Activated CD8-positive, alpha-beta memory T cell treated with anti-CD3 and anti-CD28 coated beads for 48 hours (primary cell): ENCODE measurements at regions not wholly inside any gene's neighbourhood (a gene's known extent, or its start where the extent isn't known, plus 50 kb on each side); places are given as distances from the start of the nearest gene placed in this dataset.

ENCODE experiments used
- DNase-seq, 3 experiments: peaks; one replicate each; pipeline ENCODE4 v3.0.0-alpha.2; 2020; ENCODE audit warnings: low read depth in 2 of 3, low spot score in 2 of 3

DNA sequence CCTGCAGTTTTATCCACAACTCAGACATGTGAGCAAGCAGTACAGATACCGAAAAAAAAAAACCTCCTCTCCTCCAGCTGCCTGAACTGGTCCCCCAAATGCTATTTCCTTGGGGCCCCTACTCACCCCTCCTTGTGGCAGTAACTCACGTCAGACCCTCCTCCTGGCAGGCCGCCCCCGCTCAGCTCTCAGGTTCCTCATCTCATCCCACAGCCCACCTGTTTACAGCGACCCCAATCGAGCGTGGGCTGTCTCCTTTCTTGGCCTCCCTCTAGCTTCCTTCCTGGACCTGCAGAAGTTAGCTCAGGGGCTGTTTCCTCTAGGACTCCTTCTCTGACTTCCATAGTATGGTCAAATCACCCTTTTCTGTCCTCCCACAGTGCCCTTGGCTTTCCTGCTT lies 455.3 kb downstream of the BCL11B start:
- no peak for DNase-seq

DNA sequence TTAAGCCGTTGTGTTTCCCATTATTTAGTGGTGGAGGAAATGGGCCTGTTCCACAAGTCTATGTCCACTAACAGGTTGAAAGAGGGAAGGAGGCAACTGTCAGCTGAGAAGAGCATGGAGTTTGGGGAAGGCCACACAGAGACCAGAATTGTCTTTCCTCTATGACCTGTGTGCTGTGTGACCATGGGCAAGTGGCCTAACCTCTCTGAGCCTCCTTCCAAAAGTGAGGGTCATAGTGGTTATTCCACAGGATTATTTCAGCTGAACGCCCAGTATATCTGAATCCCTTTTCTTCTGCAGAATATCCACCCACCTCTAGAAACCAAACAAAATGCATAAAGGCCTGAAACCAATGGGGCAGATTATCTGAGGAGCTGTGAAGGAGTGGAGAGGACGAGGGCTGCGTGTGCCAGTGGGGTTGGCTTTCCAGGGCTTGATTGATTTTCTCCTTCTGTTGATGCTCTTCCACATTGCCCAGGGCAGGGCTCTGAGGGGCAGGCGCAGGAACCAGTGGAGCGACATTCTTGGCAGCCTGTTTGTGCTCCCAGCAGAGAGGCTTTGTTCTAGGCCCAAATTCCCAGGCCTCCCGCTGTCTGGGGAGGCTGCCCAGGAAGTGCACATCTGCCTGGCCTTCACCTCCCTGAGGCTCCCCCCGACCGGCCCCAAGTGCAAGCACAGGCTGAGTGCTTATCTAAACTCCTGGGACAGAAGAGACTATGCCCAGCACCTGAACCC lies 452.7 kb downstream of the BCL11B start:
- DNase-seq: no peak

GRCh38 chr14:98819867-98820206 lies 452.2 kb downstream of the BCL11B start:
- DNase-seq: no peak

GRCh38 chr14:98822917-98823316 lies 449.1 kb downstream of the BCL11B start:
- no peak for DNase-seq

GRCh38 chr14:98826618-98827017 lies 445.4 kb downstream of the BCL11B start:
- DNase-seq: no peak

DNA sequence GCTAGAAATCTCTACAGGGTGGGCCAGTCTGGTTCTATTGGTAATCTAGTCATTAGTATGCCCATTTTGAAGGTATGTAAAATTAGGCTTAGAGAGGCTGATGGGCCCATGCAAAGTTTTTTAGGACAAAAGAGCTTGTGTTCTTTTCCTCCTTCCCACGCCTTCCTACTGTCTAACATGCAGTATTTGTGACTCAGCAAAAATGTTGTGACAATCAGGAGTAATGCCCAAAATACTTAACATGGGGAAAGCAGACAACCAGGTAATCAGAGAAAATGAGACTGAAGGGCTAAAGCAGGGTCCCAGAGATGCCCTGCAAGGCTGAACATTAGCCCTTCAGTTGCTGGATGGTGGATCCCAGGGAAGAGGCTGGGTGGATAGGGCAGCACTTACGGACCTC lies 437.9 kb downstream of the BCL11B start:
- DNase-seq: no peak

DNA sequence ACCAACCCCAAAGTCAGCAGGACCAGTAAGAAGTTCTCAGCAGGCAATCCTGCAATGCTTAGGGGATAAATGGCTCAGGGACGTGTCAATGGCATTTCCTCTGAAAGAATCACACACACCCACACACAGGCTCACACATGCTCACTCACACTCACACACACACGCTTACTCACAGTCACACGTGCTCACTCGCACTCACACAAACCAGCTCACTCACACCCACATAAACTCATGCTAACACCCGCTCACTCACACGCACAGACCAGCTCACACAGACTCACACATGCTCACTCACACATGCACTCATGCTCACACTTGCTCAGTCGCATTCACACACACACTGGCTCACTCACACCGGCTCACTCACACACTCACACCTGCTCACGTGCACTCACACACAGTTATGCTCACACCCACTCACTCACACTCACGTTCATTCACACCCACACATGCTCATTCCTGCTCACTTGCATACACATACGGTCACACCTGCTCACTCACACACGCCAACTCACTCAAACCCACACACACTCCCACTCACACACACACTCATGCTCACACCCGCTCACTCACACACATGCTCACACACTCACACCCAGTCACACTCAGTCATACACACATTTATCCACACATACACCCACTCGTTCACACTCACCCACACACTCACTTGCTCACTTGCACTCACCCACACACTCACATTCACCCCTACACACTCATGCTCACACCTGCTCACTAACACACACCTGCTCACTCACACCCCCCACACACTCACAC lies 436.8 kb downstream of the BCL11B start:
- no peak for DNase-seq

DNA sequence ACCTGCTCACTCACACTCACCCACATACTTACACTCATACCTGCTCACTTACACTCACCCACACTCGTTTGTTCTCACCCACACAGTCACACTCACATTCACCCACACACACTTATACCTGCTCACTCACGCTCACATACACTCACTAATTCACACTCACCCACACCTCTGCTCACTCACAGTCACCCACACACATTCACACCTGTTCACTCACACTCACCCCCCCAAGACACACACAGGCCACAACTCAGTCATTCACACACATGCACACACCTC lies 436.2 kb downstream of the BCL11B start:
- no peak for DNase-seq

- DNase-seq: no peak
Measured at GRCh38 chr14:98840091-98840490, 431.9 kb downstream of the BCL11B start.

- DNase-seq: no peak
Measured at GRCh38 chr14:98840511-98840910, 431.5 kb downstream of the BCL11B start.

GRCh38 chr14:98844456-98844855 lies 427.5 kb downstream of the BCL11B start:
- no peak for DNase-seq

GRCh38 chr14:98847521-98848468 lies 424.2 kb downstream of the BCL11B start:
- no peak for DNase-seq

DNA sequence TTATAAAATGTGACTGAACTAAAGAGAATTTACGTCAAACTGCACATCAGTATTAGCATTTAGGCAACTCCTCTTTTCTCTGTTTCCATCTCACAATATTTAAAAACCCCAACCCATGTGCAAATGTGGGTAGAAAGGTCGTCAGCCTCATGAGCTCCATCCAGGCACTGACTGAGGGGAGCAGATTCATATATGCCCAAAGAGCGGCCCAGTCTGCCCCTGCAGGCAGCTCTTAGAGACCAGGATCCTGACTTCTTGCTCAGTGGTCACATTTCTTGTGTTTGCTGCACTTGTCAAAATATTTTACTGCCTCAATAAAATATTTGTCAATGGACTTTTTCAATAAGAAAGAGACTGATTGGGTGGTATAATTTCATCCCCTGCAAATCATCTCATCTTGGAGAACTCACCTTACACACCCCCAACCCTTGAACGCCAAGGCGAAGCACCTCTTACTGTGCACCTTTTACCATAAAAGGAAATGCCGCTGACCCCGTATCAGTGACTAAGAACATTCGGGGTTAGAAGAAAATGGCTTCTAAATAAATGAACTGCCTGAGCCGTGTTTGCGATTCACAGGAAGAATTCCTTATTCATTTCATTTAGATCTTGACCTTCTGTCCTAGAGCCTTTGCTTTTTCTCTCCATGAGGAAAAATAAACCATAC lies 418.8 kb downstream of the BCL11B start:
- DNase-seq: no peak

DNA sequence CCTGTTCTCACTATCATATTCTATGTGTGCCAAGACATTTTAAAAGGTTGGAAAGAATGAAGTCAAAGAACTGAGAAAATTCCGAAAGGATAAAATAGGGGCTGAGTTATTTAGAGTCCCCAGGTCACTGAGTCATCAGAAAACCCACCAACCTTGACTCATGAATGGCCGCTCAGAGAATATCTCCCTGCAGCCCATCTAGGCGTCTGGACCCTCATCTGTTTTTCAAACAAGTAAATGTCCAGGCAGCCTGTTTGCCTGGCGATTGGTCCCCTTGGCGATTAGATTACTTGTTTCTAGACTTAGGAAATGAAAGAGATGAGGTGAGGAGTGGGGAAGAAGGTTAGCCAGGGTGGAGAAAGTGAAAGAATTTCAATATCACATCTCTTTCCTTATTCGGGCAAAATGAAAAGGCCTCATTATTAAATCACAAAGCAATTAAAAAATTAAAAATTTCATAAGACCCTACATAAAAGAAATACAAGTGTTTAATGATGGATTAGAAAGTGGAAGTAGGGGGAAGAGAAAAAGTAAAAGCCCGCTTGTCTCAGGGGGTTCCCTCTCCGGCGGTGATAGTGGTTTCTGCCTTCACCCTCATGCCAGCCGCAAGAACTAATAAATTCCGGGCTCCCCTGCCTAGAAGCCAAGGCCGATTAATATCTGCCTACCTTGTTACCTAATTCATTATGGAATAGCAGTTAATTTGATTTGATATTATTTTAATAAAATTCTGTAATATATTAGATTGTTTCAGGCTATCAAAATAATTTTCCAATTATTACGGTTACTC lies 415.9 kb downstream of the BCL11B start:
- DNase-seq: no peak

DNA sequence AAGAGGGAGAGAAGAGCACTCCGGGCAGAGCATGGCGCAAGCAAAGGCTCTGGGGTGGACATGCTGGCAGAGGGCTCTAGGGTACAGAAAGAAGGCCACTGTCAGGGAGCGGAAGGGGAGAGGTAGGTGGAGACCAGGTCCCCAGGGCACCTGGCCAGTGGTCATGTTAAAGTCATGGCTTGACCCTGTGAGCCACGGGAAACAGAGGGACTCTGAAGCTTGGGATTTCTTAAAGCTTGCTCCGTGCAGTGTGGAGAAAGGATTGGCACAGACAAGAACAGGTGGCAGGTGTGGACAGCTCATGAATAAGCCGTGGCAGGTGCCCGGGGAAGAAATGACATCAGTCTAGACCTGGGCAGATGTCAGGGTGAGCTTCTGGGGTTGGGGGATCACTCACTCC lies 413.8 kb downstream of the BCL11B start:
- DNase-seq: no peak

DNA sequence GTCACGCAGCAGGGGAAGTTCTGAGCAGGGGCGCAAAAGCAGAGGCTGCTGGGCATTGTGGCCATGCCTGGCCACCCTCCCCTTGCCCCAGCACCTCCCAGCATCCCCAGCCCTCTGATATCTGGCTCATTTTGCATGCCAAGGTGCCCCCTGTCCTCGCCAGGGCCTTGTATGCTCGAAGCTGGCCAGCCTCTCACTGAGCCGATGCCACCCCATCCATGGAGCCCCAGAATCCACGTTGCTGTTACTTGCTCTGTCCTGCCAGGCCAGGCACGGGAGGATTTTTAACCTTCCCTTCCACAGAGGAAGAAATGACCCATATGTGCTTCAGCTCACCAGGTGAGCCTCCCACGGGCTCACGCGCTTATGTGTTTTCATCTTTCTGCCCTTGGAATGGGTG lies 413.4 kb downstream of the BCL11B start:
- DNase-seq: no peak

DNA sequence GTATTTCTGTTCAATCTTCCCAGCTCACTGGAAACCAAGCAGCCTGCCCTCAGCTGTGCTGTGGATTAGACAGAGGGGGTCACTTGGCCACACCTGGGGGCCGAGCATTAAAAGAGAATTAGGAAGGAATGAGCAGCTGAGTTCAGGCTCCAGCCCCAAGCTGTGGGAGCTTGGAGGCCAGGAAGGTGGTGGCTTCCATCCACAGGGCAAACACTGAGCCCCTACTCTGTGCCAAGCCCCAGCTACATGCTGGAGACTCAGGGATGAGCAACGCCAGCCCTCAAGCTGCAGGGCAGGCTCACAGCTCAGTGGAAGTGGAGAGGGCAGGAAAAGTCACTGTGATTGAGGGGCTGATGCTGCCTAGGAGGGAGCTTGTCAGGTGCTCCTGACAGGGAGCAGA lies 412.7 kb downstream of the BCL11B start:
- no peak for DNase-seq

GRCh38 chr14:98864211-98864610 lies 407.8 kb downstream of the BCL11B start:
- DNase-seq: no peak

GRCh38 chr14:98867146-98867545 lies 404.9 kb downstream of the BCL11B start:
- DNase-seq: no peak

DNA sequence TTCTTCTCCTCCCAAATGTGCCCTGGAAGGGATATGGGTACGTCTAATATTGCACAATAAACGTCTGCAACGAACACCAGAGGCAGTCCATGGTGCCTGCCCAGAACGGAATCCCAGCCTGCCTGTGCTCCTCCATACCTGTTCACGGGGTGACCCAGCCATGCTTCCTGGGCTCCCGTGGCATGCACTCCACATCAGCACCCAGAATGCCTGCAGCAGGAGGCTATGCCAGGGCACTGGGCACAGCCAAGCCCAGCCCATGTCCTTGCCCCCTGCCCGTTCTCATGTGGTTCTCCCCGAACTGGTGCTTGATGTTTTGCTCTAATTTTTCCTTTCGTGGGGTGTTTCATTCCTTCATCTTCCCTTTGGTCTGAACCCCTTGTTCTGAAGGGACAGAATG lies 404.3 kb downstream of the BCL11B start:
- no peak for DNase-seq

DNA sequence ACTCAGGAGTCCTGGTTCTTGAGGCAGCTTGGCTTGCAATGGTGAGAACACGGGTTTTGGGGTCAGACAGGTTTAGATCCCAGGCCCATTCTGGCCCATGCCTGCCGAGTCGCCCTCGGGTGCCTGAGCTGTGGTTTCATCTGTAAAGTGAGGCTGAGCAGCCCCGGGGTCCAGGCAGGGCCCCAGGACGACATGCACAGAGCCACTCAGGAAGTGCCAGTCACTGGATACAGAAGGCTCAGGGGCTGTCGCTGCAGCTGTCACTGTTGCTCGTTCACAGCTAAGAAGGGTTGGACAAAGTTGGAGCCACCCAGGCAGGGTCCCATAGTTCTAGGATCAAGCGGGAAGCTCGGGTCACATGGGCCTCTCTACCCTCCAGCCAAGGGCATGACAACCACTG lies 403.1 kb downstream of the BCL11B start:
- no peak for DNase-seq
